Chondrocyte (in vitro differentiated cells): ENCODE measurements at regions not wholly inside any gene's neighbourhood (a gene's known extent, or its start where the extent isn't known, plus 50 kb on each side); places are given as distances from the start of the nearest gene placed in this dataset.

Experiments used
- DNase-seq: peaks from one replicate; pipeline ENCODE4 v3.0.0; 2021; ENCODE audit warnings: mixed read lengths, low spot score
- H3K27ac Mint-ChIP-seq: one replicate; pipeline ENCODE4 v1.8.0; 2021; ENCODE audit warnings: mild to moderate bottlenecking, moderate library complexity, mixed read lengths; ENCODE audit not compliant: unreplicated experiment
- H3K27me3 Mint-ChIP-seq: 2 replicates; pipeline ENCODE4 v1.8.0; 2021; ENCODE audit warnings: low read depth, mixed read lengths
- H3K36me3 Mint-ChIP-seq: 2 replicates; pipeline ENCODE4 v1.8.0; 2021; ENCODE audit warnings: low read depth, mixed read lengths
- H3K4me1 Mint-ChIP-seq: 2 replicates; pipeline ENCODE4 v1.8.0; 2021; ENCODE audit warnings: low read depth, mild to moderate bottlenecking, mixed read lengths
- H3K4me3 Mint-ChIP-seq: one replicate; pipeline ENCODE4 v1.8.0; 2021; ENCODE audit warnings: mild to moderate bottlenecking, moderate library complexity, mixed read lengths; ENCODE audit not compliant: unreplicated experiment
- H3K9me3 Mint-ChIP-seq: 2 replicates; pipeline ENCODE4 v1.8.0; 2021; ENCODE audit warnings: low read depth, mixed read lengths
- CTCF ChIP-seq: fragments of 200-600 bp; sonication (generic); IDR thresholded peaks from 2 replicates; pipeline ENCODE4 v1.5.0; 2021; ENCODE audit warnings: antibody characterized with exemption, mild to moderate bottlenecking, moderate library complexity

- Mint-ChIP-seq H3K4me1 (peaks cover 10% of the 10 kb centered on the region), H3K27ac (no peak overlapping the region), H3K9me3 (peaks cover 2% of the 10 kb centered on the region), H3K4me3 (no peak overlapping the region), H3K36me3 (no peaks in the 10 kb centered on the region), H3K27me3 (no peaks in the 10 kb centered on the region)
- TF ChIP-seq CTCF, result no peak
- no peak for DNase-seq
These were observed 109.8 kb upstream of the SEMA3A start for GRCh38 chr7:84304407-84304806.

GRCh38 chr7:84302949-84303348, 108.4 kb upstream of the SEMA3A start:
- Mint-ChIP-seq H3K4me3 (no peak overlapping the region), H3K4me1 (peaks cover 10% of the 10 kb centered on the region), H3K27me3 (no peaks in the 10 kb centered on the region), H3K36me3 (no peaks in the 10 kb centered on the region), H3K9me3 (no peaks in the 10 kb centered on the region), H3K27ac (no peak overlapping the region)
- DNase-seq, result no peak
- no peak for TF ChIP-seq CTCF

GRCh38 chr7:84297616-84298015, 103.0 kb upstream of the SEMA3A start:
- DNase-seq, result no peak
- Mint-ChIP-seq H3K4me1 (no peaks in the 10 kb centered on the region), H3K27ac (no peak overlapping the region), H3K36me3 (no peaks in the 10 kb centered on the region), H3K9me3 (no peaks in the 10 kb centered on the region), H3K4me3 (no peak overlapping the region), H3K27me3 (no peaks in the 10 kb centered on the region)
- no peak for TF ChIP-seq CTCF

GRCh38 chr7:84294847-84295455, 100.4 kb upstream of the SEMA3A start:
- Mint-ChIP-seq H3K9me3 (peaks cover under 1% of the 10 kb centered on the region), H3K27me3 (no peaks in the 10 kb centered on the region), H3K4me1 (no peaks in the 10 kb centered on the region), H3K27ac (no peak overlapping the region), H3K4me3 (no peak overlapping the region), H3K36me3 (no peaks in the 10 kb centered on the region)
- DNase-seq, result no peak
- no peak for TF ChIP-seq CTCF

GRCh38 chr7:84294391-84294790, 99.8 kb upstream of the SEMA3A start:
- Mint-ChIP-seq H3K9me3 (peaks cover 4% of the 10 kb centered on the region), H3K4me3 (no peak overlapping the region), H3K27me3 (no peaks in the 10 kb centered on the region), H3K36me3 (no peaks in the 10 kb centered on the region), H3K4me1 (no peaks in the 10 kb centered on the region), H3K27ac (no peak overlapping the region)
- no peak for TF ChIP-seq CTCF
- no peak for DNase-seq
